GM19467 (cell line): ENCODE measurements at regions not wholly inside any gene's neighbourhood (a gene's known extent, or its start where the extent isn't known, plus 50 kb on each side); places are given as distances from the start of the nearest gene placed in this dataset.

Experiments
- ATAC-seq: cut with Tn5 transposase; IDR thresholded peaks from one replicate; pipeline ENCODE4 v1.9.1; 2021; ENCODE audit warnings: mild to moderate bottlenecking, moderate library complexity; ENCODE audit not compliant: unreplicated experiment

- no peak for ATAC-seq
Observed at GRCh38 chr4:137468836-137469235, 63.5 kb downstream of the PCDH18 start.

- no peak for ATAC-seq
Observed at GRCh38 chr4:137467537-137467936, 64.8 kb downstream of the PCDH18 start.

- ATAC-seq: no peak
Observed at GRCh38 chr4:137463377-137464003, 68.8 kb downstream of the PCDH18 start.

- no peak for ATAC-seq
Observed at GRCh38 chr4:137455647-137456321, 76.5 kb downstream of the PCDH18 start.

GRCh38 chr4:137454767-137455166 is 77.5 kb downstream of the PCDH18 start:
- no peak for ATAC-seq

GRCh38 chr4:137452799-137453198 is 79.5 kb downstream of the PCDH18 start:
- ATAC-seq: no peak

- no peak for ATAC-seq
Observed at GRCh38 chr4:137451172-137451825, 81.0 kb downstream of the PCDH18 start.

GRCh38 chr4:137448402-137448801 is 83.9 kb downstream of the PCDH18 start:
- no peak for ATAC-seq

- ATAC-seq: no peak
Observed at GRCh38 chr4:137446071-137446470, 86.2 kb downstream of the PCDH18 start.

- no peak for ATAC-seq
Observed at GRCh38 chr4:137443031-137443800, 89.1 kb downstream of the PCDH18 start.

GRCh38 chr4:137432446-137433311 is 99.6 kb downstream of the PCDH18 start:
- ATAC-seq: no peak

- ATAC-seq: no peak
Observed at GRCh38 chr4:137430171-137430570, 102.1 kb downstream of the PCDH18 start.

- no peak for ATAC-seq
Observed at GRCh38 chr4:137427411-137427810, 104.9 kb downstream of the PCDH18 start.

- no peak for ATAC-seq
Observed at GRCh38 chr4:137425281-137425680, 107.0 kb downstream of the PCDH18 start.

- ATAC-seq: no peak
Observed at GRCh38 chr4:137422666-137423065, 109.6 kb downstream of the PCDH18 start.

GRCh38 chr4:137421796-137422195 is 110.5 kb downstream of the PCDH18 start:
- no peak for ATAC-seq

GRCh38 chr4:137420901-137421396 is 111.3 kb downstream of the PCDH18 start:
- no peak for ATAC-seq

- no peak for ATAC-seq
Observed at GRCh38 chr4:137417676-137418075, 114.6 kb downstream of the PCDH18 start.

- ATAC-seq: no peak
Observed at GRCh38 chr4:137414802-137415201, 117.5 kb downstream of the PCDH18 start.

- ATAC-seq: no peak
Observed at GRCh38 chr4:137408527-137409177, 123.6 kb downstream of the PCDH18 start.
